Left lung (tissue), 4 donors: ENCODE measurements at regions not wholly inside any gene's neighbourhood (a gene's known extent, or its start where the extent isn't known, plus 50 kb on each side); places are given as distances from the start of the nearest gene placed in this dataset.

Experiments used
- ATAC-seq: fragments of 200-7000 bp; cut with Tn5 transposase; one replicate; pipeline ENCODE4 v1.9.1; 2020; ENCODE audit warnings: moderate library complexity
- DNase-seq, 4 donors: peaks; one replicate each; pipeline ENCODE4 v3.0.0-alpha.2; 2013 to 2020
- H3K27ac ChIP-seq, 2 donors: fragments of 200-600 bp; sonication (generic) in 1 of 2; one replicate each; pipeline versions ENCODE4 v1.5.0 to v1.8.0; 2020 to 2021
- H3K27me3 ChIP-seq, 2 donors: fragments of 200-600 bp; sonication (generic) in 1 of 2; one replicate each; pipeline versions ENCODE4 v1.5.0 to v1.8.0; 2020 to 2021
- H3K36me3 ChIP-seq, 2 donors: fragments of 200-600 bp; sonication (generic) in 1 of 2; one replicate each; pipeline versions ENCODE4 v1.5.0 to v1.8.0; 2020 to 2021
- H3K4me1 ChIP-seq, 2 donors: fragments of 200-600 bp; one replicate each; pipeline ENCODE4 v1.8.0; 2021
- H3K4me3 ChIP-seq, 2 donors: fragments of 200-600 bp; sonication (generic) in 1 of 2; one replicate each; pipeline versions ENCODE4 v1.5.0 to v1.8.0; 2020 to 2021; ENCODE audit warnings: mild to moderate bottlenecking in 1 of 2
- H3K9me3 ChIP-seq, 2 donors: fragments of 200-600 bp; sonication (generic) in 1 of 2; one replicate each; pipeline versions ENCODE4 v1.5.0 to v1.8.0; 2020 to 2021
- intact Hi-C, 2 donors: fragments of 100-400 bp; cut with DNase I; formaldehyde crosslinking; loops; one replicate each; pipeline versions ENCODE4 v1.11.2 to v1.14.2; 2022
- TF ChIP-seq, protein P1 (sequence below), 2 donors: fragments of 200-600 bp; sonication (generic) in 1 of 2; IDR thresholded peaks; one replicate each; pipeline versions ENCODE4 v1.5.0 to v1.8.0; 2021; ENCODE audit warnings: antibody characterized with exemption in 2 of 2
- donor health status: DM: no; HTN: yes; CAD: no.
- donor health status: DM: no; HTN: no; CAD: no.

DNA sequence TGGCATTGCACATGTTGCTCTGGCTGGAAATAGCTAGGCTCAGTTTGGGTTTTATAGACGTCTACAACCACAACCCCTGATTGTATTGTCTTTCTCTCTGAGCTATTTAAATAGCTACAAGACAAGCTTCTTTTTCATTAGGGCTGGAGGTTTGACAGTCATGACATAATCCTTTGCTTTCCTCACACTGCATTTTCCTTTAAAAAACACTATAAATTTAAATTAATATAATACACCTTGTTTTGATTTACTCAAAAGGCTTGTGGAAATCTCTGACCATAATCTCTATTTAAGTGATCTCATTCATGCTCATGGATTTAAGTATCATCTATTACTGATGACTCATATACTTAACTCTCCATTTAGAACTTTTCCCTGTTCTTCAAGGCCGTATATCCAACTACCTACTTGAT is 50.4 kb upstream of the PTGFR start:
- intact Hi-C loops = no loop called here
- Histone ChIP-seq H3K27me3 (no peaks in the 10 kb centered on the region), H3K4me1 (no peaks in the 10 kb centered on the region), H3K9me3 (peaks cover 0 to 2% of the 10 kb centered on the region in 2 donors), H3K27ac (no peak overlapping the region), H3K4me3 (no peak overlapping the region), H3K36me3 (no peaks in the 10 kb centered on the region)
- peak; percentile 63 for ATAC-seq
- DNase-seq = no peak
- TF ChIP-seq, protein P1, sequence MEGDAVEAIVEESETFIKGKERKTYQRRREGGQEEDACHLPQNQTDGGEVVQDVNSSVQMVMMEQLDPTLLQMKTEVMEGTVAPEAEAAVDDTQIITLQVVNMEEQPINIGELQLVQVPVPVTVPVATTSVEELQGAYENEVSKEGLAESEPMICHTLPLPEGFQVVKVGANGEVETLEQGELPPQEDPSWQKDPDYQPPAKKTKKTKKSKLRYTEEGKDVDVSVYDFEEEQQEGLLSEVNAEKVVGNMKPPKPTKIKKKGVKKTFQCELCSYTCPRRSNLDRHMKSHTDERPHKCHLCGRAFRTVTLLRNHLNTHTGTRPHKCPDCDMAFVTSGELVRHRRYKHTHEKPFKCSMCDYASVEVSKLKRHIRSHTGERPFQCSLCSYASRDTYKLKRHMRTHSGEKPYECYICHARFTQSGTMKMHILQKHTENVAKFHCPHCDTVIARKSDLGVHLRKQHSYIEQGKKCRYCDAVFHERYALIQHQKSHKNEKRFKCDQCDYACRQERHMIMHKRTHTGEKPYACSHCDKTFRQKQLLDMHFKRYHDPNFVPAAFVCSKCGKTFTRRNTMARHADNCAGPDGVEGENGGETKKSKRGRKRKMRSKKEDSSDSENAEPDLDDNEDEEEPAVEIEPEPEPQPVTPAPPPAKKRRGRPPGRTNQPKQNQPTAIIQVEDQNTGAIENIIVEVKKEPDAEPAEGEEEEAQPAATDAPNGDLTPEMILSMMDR (IDR thresholded peaks at IDR 0.05) = no peak
